ENCODE measurements at regions not wholly inside any gene's neighbourhood (a gene's known extent, or its start where the extent isn't known, plus 50 kb on each side); places are given as distances from the start of the nearest gene placed in this dataset.

DNA sequence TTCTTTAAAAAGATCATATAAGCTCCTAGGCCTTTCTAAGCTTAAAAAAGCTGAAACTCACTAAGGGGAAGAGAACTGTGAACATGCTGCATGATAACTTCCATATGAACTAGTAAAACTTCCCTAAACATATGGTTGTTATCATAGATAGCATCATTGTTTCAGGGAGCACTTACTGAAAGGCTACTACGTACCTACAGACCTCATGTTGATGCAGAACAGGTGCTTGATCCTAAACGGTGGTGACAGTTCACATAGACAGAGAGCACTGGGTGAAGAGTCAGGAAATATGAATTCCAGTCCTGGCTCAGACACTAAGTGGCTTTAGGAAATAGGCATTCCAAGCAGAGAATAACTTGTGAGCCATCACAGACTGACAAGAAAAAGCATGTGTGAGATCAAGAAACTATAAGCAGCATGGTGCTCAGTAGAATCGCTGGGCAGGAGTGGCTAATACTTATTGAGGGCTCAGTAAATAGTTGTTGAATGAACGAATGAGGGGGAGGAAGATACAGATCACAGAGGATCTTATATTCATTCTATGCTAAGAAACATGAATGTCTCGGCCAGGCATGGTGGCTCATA is 78.4 kb upstream of the NUDT4 start:
- TF ChIP-seq EZH2 (IDR thresholded peaks at IDR 0.05; ENCODE audit: borderline replicate concordance, insufficient read depth, low read length, poor library complexity, severe bottlenecking), result no peak
- no peak for TF ChIP-seq POLR2AphosphoS5 (IDR thresholded peaks at IDR 0.05)
- no peak for TF ChIP-seq CTCF (IDR thresholded peaks at IDR 0.05; ENCODE audit: poor library complexity, severe bottlenecking)

Measured in neural cell (in vitro differentiated cells).